Suprapubic skin (tissue), 4 donors: ENCODE measurements at regions not wholly inside any gene's neighbourhood (a gene's known extent, or its start where the extent isn't known, plus 50 kb on each side); places are given as distances from the start of the nearest gene placed in this dataset.

Experiments used
- DNase-seq, 2 donors: peaks; one replicate each; pipeline ENCODE4 v3.0.0-alpha.2; 2019; ENCODE audit warnings: low spot score in 2 of 2
- H3K27ac ChIP-seq: fragments of 200-600 bp; sonication (generic); one replicate; pipeline ENCODE4 v1.5.1; 2019
- H3K27me3 ChIP-seq: fragments of 200-600 bp; sonication (generic); one replicate; pipeline ENCODE4 v1.5.1; 2019
- H3K36me3 ChIP-seq: fragments of 200-600 bp; sonication (generic); one replicate; pipeline ENCODE4 v1.5.1; 2019
- H3K4me1 ChIP-seq: fragments of 200-600 bp; sonication (generic); one replicate; pipeline ENCODE4 v1.5.1; 2019
- H3K4me3 ChIP-seq: fragments of 200-600 bp; sonication (generic); one replicate; pipeline ENCODE4 v1.5.1; 2019; ENCODE audit warnings: mild to moderate bottlenecking
- H3K9me3 ChIP-seq: fragments of 200-600 bp; sonication (generic); one replicate; pipeline ENCODE4 v1.5.1; 2019
- CTCF ChIP-seq, 2 donors: fragments of 200-600 bp in 1 of 2; fragments of 450-650 bp in 1 of 2; sonication (generic) in 1 of 2; IDR thresholded peaks; one replicate each; pipeline ENCODE4 v1.5.1; 2016 to 2019; ENCODE audit warnings: antibody characterized with exemption in 2 of 2, mild to moderate bottlenecking in 1 of 2, moderate library complexity in 1 of 2
- EP300 ChIP-seq: sonication (generic); formaldehyde crosslinking; IDR thresholded peaks from one replicate; pipeline ENCODE4 v1.6.1; 2017; ENCODE audit warnings: antibody characterized with exemption
- POLR2A ChIP-seq, 2 donors: fragments of 450-650 bp; IDR thresholded peaks; one replicate each; pipeline ENCODE4 v1.6.1; 2017; ENCODE audit warnings: antibody characterized with exemption in 2 of 2, mild to moderate bottlenecking in 2 of 2, moderate library complexity in 2 of 2
- POLR2AphosphoS5 ChIP-seq, 3 donors: sonication (generic); formaldehyde crosslinking; IDR thresholded peaks; one replicate each; pipeline ENCODE4 v1.6.1; 2017; ENCODE audit warnings: antibody characterized with exemption in 3 of 3
- WGBS: methylation state at CpG from one replicate; pipeline ENCODE4 v1.1.5; 2018; 5-methylcytosine and 5-hydroxymethylcytosine counted together

- Histone ChIP-seq H3K4me3 (no peak overlapping the region), H3K4me1 (no peaks in the 10 kb centered on the region), H3K36me3 (no peaks in the 10 kb centered on the region), H3K9me3 (no peaks in the 10 kb centered on the region), H3K27me3 (no peaks in the 10 kb centered on the region), H3K27ac (no peak overlapping the region)
- DNase-seq = no peak
- WGBS = 92% methylated on average over 1 of the region's 1 CpG
- TF ChIP-seq POLR2AphosphoS5 (IDR thresholded peaks at IDR 0.05) (no peak), POLR2A (IDR thresholded peaks at IDR 0.05) (no peak)
These were observed 99.4 kb upstream of the ZC3H12C start for GRCh38 chr11:109993786-109994185.

- TF ChIP-seq EP300 (no peak), POLR2A (IDR thresholded peaks at IDR 0.05) (no peak), POLR2AphosphoS5 (IDR thresholded peaks at IDR 0.05) (no peak), CTCF (IDR thresholded peaks at IDR 0.05) (no peak)
- no peak for DNase-seq
These were observed 98.3 kb upstream of the ZC3H12C start for GRCh38 chr11:109994907-109995306.

GRCh38 chr11:109996060-109996459 lies 97.1 kb upstream of the ZC3H12C start:
- TF ChIP-seq EP300 (no peak), POLR2AphosphoS5 (IDR thresholded peaks at IDR 0.05) (no peak), CTCF (IDR thresholded peaks at IDR 0.05) (no peak), POLR2A (IDR thresholded peaks at IDR 0.05) (no peak)
- H3K27me3 ChIP-seq = no peaks in the 10 kb centered on the region

More at GRCh38 chr11:109994907-109995306, 98.3 kb upstream of the ZC3H12C start:
- H3K4me3 ChIP-seq = no peak overlapping the region
- WGBS = 88% methylated on average over 6 of the region's 6 CpGs
- no peaks in the 10 kb centered on the region for H3K4me1 ChIP-seq
- H3K9me3 ChIP-seq = no peaks in the 10 kb centered on the region
- H3K27ac ChIP-seq = no peak overlapping the region
- H3K27me3 ChIP-seq = no peaks in the 10 kb centered on the region
- H3K36me3 ChIP-seq = no peaks in the 10 kb centered on the region

GRCh38 chr11:109998921-109999320 lies 94.3 kb upstream of the ZC3H12C start:
- DNase-seq = no peak
- Histone ChIP-seq H3K4me3 (no peak overlapping the region), H3K27me3 (no peaks in the 10 kb centered on the region), H3K36me3 (no peaks in the 10 kb centered on the region), H3K27ac (no peak overlapping the region), H3K9me3 (no peaks in the 10 kb centered on the region), H3K4me1 (no peaks in the 10 kb centered on the region)
- TF ChIP-seq POLR2AphosphoS5 (IDR thresholded peaks at IDR 0.05) = no peak
- TF ChIP-seq EP300 = no peak
- 77% methylated on average over 3 of the region's 3 CpGs for WGBS

More at GRCh38 chr11:109996060-109996459, 97.1 kb upstream of the ZC3H12C start:
- Histone ChIP-seq H3K4me1 (no peaks in the 10 kb centered on the region), H3K27ac (no peak overlapping the region), H3K9me3 (no peaks in the 10 kb centered on the region), H3K4me3 (no peak overlapping the region), H3K36me3 (no peaks in the 10 kb centered on the region)
- no peak for DNase-seq

- Histone ChIP-seq H3K9me3 (no peaks in the 10 kb centered on the region), H3K27ac (no peak overlapping the region), H3K4me3 (no peak overlapping the region), H3K4me1 (no peaks in the 10 kb centered on the region), H3K27me3 (no peaks in the 10 kb centered on the region), H3K36me3 (no peaks in the 10 kb centered on the region)
- no peak for DNase-seq
- no peak for TF ChIP-seq POLR2AphosphoS5 (IDR thresholded peaks at IDR 0.05)
- no peak for TF ChIP-seq POLR2A (IDR thresholded peaks at IDR 0.05)
- no peak for TF ChIP-seq CTCF (IDR thresholded peaks at IDR 0.05)
- TF ChIP-seq EP300 = no peak
- 58% methylated on average over 6 of the region's 6 CpGs for WGBS
These were observed 93.1 kb upstream of the ZC3H12C start for GRCh38 chr11:110000031-110000502.

GRCh38 chr11:110000850-110001249 lies 92.3 kb upstream of the ZC3H12C start:
- TF ChIP-seq POLR2AphosphoS5 (IDR thresholded peaks at IDR 0.05) (no peak), EP300 (no peak), POLR2A (IDR thresholded peaks at IDR 0.05) (no peak), CTCF (IDR thresholded peaks at IDR 0.05) (no peak)
- no peaks in the 10 kb centered on the region for H3K27me3 ChIP-seq
- no peaks in the 10 kb centered on the region for H3K9me3 ChIP-seq
- H3K27ac ChIP-seq = no peak overlapping the region
- no peak for DNase-seq
- no peaks in the 10 kb centered on the region for H3K36me3 ChIP-seq
- H3K4me1 ChIP-seq = no peaks in the 10 kb centered on the region
- WGBS = 79% methylated on average over 3 of the region's 3 CpGs
- H3K4me3 ChIP-seq = no peak overlapping the region
